GM19467 (cell line): ENCODE measurements at regions not wholly inside any gene's neighbourhood (a gene's known extent, or its start where the extent isn't known, plus 50 kb on each side); places are given as distances from the start of the nearest gene placed in this dataset.
"Not testable (repeated sequence)": the region's sequence is repeated elsewhere in the genome, so short reads cannot be mapped to it uniquely, and the experiment has no call there.

Source experiments
- ATAC-seq: cut with Tn5 transposase; IDR thresholded peaks from one replicate; pipeline ENCODE4 v1.9.1; 2021; ENCODE audit warnings: mild to moderate bottlenecking, moderate library complexity; ENCODE audit not compliant: unreplicated experiment

- no peak for ATAC-seq
Measured at GRCh38 chr5:166909926-166910325, 1381.5 kb upstream of the WWC1 start.

- no peak for ATAC-seq
Measured at GRCh38 chr5:166910995-166911394, 1380.5 kb upstream of the WWC1 start.

GRCh38 chr5:166916021-166916420, 1375.4 kb upstream of the WWC1 start:
- ATAC-seq, result no peak

GRCh38 chr5:166926138-166926537, 1365.3 kb upstream of the WWC1 start:
- no peak for ATAC-seq

- not testable (repeated sequence) for ATAC-seq
Measured at GRCh38 chr5:166926806-166927475, 1364.5 kb upstream of the WWC1 start.

- no peak for ATAC-seq
Measured at GRCh38 chr5:166936351-166936750, 1355.1 kb upstream of the WWC1 start.

- ATAC-seq, result no peak
Measured at GRCh38 chr5:166938071-166938470, 1353.4 kb upstream of the WWC1 start.

GRCh38 chr5:166942948-166943347, 1348.5 kb upstream of the WWC1 start:
- ATAC-seq, result no peak

- ATAC-seq, result no peak
Measured at GRCh38 chr5:166947045-166947444, 1344.4 kb upstream of the WWC1 start.

GRCh38 chr5:166948679-166949078, 1342.8 kb upstream of the WWC1 start:
- ATAC-seq, result no peak

GRCh38 chr5:166952048-166952447, 1339.4 kb upstream of the WWC1 start:
- no peak for ATAC-seq

- ATAC-seq, result no peak
Measured at GRCh38 chr5:166957782-166958181, 1333.7 kb upstream of the WWC1 start.

GRCh38 chr5:166959766-166960165, 1331.7 kb upstream of the WWC1 start:
- ATAC-seq, result no peak

GRCh38 chr5:166961028-166961427, 1330.4 kb upstream of the WWC1 start:
- ATAC-seq, result no peak

GRCh38 chr5:166961913-166962312, 1329.5 kb upstream of the WWC1 start:
- ATAC-seq, result no peak

- no peak for ATAC-seq
Measured at GRCh38 chr5:166962461-166962860, 1329.0 kb upstream of the WWC1 start.

GRCh38 chr5:166963596-166963995, 1327.8 kb upstream of the WWC1 start:
- no peak for ATAC-seq

GRCh38 chr5:166977911-166978422, 1313.5 kb upstream of the WWC1 start:
- no peak for ATAC-seq

- ATAC-seq, result no peak
Measured at GRCh38 chr5:166979307-166979895, 1312.0 kb upstream of the WWC1 start.

GRCh38 chr5:166980666-166981065, 1310.8 kb upstream of the WWC1 start:
- ATAC-seq, result no peak

- ATAC-seq, result no peak
Measured at GRCh38 chr5:166982226-166982625, 1309.2 kb upstream of the WWC1 start.

- no peak for ATAC-seq
Measured at GRCh38 chr5:166991601-166992000, 1299.8 kb upstream of the WWC1 start.

GRCh38 chr5:166992108-166992507, 1299.3 kb upstream of the WWC1 start:
- no peak for ATAC-seq
